Duodenal mucosa (tissue), 2 donors: ENCODE measurements at regions not wholly inside any gene's neighbourhood (a gene's known extent, or its start where the extent isn't known, plus 50 kb on each side); places are given as distances from the start of the nearest gene placed in this dataset.

Experiments
- H3K27ac ChIP-seq: one replicate; pipeline ENCODE4 v1.7.0; 2013; ENCODE audit warnings: low read depth, low read length
- H3K27me3 ChIP-seq, 2 donors: one replicate each; pipeline ENCODE4 v1.7.0; 2013; ENCODE audit warnings: low read length in 2 of 2, control low read depth in 1 of 2; ENCODE audit not compliant: insufficient read depth in 2 of 2, control insufficient read depth in 1 of 2
- H3K36me3 ChIP-seq, 2 donors: one replicate each; pipeline ENCODE4 v1.7.0; 2013; ENCODE audit warnings: low read length in 2 of 2, control low read depth in 1 of 2; ENCODE audit not compliant: insufficient read depth in 2 of 2, control insufficient read depth in 1 of 2
- H3K4me1 ChIP-seq, 2 donors: one replicate each; pipeline ENCODE4 v1.7.0; 2013; ENCODE audit warnings: low read length in 2 of 2, control low read depth in 1 of 2; ENCODE audit not compliant: insufficient read depth in 2 of 2, control insufficient read depth in 1 of 2
- H3K4me3 ChIP-seq, 2 donors: one replicate each; pipeline ENCODE4 v1.7.0; 2013; ENCODE audit warnings: low read length in 2 of 2, low read depth in 1 of 2
- H3K9ac ChIP-seq, 2 donors: one replicate each; pipeline ENCODE4 v1.7.0; 2013; ENCODE audit warnings: low read length in 2 of 2, low read depth in 1 of 2
- H3K9me3 ChIP-seq, 2 donors: one replicate each; pipeline ENCODE4 v1.7.0; 2013; ENCODE audit warnings: low read length in 2 of 2, control low read depth in 1 of 2; ENCODE audit not compliant: control insufficient read depth in 1 of 2

DNA sequence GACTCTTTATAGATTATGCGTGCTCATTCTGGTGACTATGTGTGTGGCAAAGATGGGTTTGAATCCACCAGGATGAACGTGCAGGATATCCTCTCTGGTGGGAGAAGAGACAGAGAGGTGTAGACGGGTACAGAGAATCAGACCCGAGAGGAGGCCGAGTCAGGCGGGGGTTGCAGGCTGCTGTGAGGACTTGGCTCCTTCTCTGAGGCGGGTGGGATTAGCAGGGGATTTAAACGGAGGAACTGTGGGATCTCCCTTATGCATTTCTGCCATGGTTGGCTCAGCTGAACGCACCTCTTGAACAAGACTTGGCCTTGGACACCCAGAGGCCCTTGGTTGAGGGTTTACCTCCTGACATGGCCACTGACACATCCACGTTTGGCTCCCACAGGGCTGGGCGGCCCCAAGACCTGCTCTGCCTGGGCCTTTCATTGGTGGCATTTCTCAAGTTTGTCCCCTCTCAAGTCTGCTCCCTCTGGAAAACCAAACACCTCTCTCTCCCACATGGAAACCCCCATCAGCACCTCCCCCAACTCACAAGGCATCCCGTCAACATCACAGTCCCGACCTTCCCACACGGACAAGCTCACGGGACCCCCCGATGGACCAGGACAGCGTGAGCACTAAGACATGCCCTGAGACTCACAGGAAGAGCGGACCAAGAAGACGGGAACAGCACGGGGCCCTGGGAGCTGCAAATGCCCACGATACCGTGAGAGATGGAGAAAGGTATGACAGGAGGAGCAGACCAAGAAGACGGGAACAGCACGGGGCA is 158.3 kb downstream of the RTP5 start:
- no peaks in the 10 kb centered on the region for H3K9me3 ChIP-seq
- peaks cover 0 to 27% of the 10 kb centered on the region in 2 donors for H3K27me3 ChIP-seq
- H3K4me1 ChIP-seq = no peaks in the 10 kb centered on the region
- H3K4me3 ChIP-seq = no peak overlapping the region
- no peak overlapping the region for H3K27ac ChIP-seq
- no peaks in the 10 kb centered on the region for H3K36me3 ChIP-seq
- no peak overlapping the region for H3K9ac ChIP-seq

- H3K4me1 ChIP-seq = no peaks in the 10 kb centered on the region
- no peak overlapping the region for H3K9ac ChIP-seq
- H3K9me3 ChIP-seq = no peaks in the 10 kb centered on the region
- H3K36me3 ChIP-seq = no peaks in the 10 kb centered on the region
- H3K4me3 ChIP-seq = no peak overlapping the region
- peaks cover 0 to 24% of the 10 kb centered on the region in 2 donors for H3K27me3 ChIP-seq
- no peak overlapping the region for H3K27ac ChIP-seq
Observed at GRCh38 chr2:242029422-242030225, 160.1 kb downstream of the RTP5 start.

DNA sequence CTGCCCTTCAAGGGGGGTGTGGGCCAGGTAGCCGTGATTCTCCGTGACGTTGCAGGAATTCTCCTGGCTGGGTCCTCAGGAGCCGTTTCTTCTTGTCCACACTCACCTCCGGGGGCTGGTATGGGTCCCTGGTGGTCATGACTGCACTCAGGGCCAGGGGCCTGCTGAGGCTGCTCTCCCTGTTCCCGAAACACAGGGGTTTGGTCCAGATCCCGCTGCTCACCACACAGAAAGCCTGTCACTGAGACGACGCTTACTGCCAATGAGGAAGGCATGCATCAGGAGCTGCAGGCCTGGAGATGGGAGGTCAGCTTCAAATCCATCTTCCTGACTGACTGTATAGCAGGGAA is 160.7 kb downstream of the RTP5 start:
- Histone ChIP-seq H3K9ac (no peak overlapping the region), H3K4me1 (no peaks in the 10 kb centered on the region)

DNA sequence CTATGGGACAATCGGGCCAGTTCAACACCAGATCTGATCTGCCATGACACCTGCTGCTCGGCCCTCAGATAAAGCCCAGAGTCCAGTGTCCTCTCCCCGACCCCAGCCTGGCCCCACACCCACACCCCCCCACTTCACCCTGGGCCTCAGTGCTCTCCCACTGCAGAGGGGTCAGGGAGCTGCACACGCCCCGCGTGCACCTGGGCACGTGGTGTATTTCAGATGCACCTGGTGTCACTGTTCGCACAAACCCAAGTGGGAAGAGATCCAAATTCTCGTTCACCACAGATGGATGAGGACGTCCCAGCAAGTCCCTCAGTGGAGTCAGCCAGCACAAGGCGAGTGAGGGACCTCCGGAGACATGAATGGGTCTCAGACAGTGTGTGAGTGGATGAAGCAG is 161.3 kb downstream of the RTP5 start:
- Histone ChIP-seq H3K9me3 (no peaks in the 10 kb centered on the region), H3K4me1 (no peaks in the 10 kb centered on the region), H3K27me3 (peaks cover 0 to 20% of the 10 kb centered on the region in 2 donors), H3K4me3 (no peak overlapping the region), H3K27ac (no peak overlapping the region), H3K36me3 (no peaks in the 10 kb centered on the region), H3K9ac (no peak overlapping the region)

More for the DNA sequence above, 160.7 kb downstream of the RTP5 start:
- Histone ChIP-seq H3K36me3 (no peaks in the 10 kb centered on the region), H3K27me3 (peaks cover 0 to 20% of the 10 kb centered on the region in 2 donors), H3K27ac (no peak overlapping the region), H3K4me3 (no peak overlapping the region), H3K9me3 (no peaks in the 10 kb centered on the region)

DNA sequence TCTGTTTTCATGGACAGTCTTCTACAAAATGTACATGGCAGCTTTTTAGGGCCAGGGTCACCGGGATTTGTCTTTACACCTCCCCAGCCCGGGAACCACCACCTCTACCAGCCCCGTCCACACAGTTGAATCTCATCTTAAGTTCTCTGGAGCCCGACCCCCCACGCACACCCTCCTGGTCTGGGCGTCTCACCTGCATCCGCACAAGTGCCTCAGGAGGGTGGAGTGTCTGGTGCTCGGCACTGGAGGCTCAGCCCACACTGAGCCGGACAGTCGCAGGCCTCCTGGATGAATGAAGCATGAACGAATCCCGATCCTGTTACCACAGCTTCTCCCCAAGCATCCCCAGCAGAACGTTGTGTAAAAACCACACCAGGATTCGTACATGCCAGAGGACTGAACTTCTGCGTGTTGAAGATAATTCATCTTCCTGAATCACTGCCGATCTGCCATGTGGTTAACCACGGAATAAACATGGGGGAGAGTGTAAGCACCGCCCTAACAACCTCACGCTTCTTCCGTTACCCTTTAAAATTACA is 162.0 kb downstream of the RTP5 start:
- Histone ChIP-seq H3K36me3 (no peaks in the 10 kb centered on the region), H3K4me3 (no peak overlapping the region), H3K9me3 (no peaks in the 10 kb centered on the region), H3K27me3 (peaks cover 0 to 27% of the 10 kb centered on the region in 2 donors), H3K9ac (no peak overlapping the region), H3K27ac (no peak overlapping the region), H3K4me1 (no peaks in the 10 kb centered on the region)

- Histone ChIP-seq H3K27me3 (peaks cover 0 to 27% of the 10 kb centered on the region in 2 donors), H3K4me3 (no peak overlapping the region), H3K9me3 (no peaks in the 10 kb centered on the region), H3K4me1 (no peaks in the 10 kb centered on the region), H3K27ac (no peak overlapping the region), H3K36me3 (no peaks in the 10 kb centered on the region), H3K9ac (no peak overlapping the region)
Observed at GRCh38 chr2:242032780-242033656, 163.5 kb downstream of the RTP5 start.

- Histone ChIP-seq H3K9ac (no peak overlapping the region), H3K9me3 (no peaks in the 10 kb centered on the region), H3K36me3 (no peaks in the 10 kb centered on the region), H3K4me1 (no peaks in the 10 kb centered on the region), H3K27ac (no peak overlapping the region), H3K27me3 (peaks cover 0 to 29% of the 10 kb centered on the region in 2 donors), H3K4me3 (no peak overlapping the region)
Observed at GRCh38 chr2:242034138-242034537, 164.6 kb downstream of the RTP5 start.

- Histone ChIP-seq H3K27ac (no peak overlapping the region), H3K36me3 (no peaks in the 10 kb centered on the region), H3K4me3 (no peak overlapping the region), H3K27me3 (peaks cover 5 to 29% of the 10 kb centered on the region in 2 donors), H3K9me3 (no peaks in the 10 kb centered on the region), H3K9ac (no peak overlapping the region), H3K4me1 (no peaks in the 10 kb centered on the region)
Observed at GRCh38 chr2:242034996-242035814, 165.7 kb downstream of the RTP5 start.

DNA sequence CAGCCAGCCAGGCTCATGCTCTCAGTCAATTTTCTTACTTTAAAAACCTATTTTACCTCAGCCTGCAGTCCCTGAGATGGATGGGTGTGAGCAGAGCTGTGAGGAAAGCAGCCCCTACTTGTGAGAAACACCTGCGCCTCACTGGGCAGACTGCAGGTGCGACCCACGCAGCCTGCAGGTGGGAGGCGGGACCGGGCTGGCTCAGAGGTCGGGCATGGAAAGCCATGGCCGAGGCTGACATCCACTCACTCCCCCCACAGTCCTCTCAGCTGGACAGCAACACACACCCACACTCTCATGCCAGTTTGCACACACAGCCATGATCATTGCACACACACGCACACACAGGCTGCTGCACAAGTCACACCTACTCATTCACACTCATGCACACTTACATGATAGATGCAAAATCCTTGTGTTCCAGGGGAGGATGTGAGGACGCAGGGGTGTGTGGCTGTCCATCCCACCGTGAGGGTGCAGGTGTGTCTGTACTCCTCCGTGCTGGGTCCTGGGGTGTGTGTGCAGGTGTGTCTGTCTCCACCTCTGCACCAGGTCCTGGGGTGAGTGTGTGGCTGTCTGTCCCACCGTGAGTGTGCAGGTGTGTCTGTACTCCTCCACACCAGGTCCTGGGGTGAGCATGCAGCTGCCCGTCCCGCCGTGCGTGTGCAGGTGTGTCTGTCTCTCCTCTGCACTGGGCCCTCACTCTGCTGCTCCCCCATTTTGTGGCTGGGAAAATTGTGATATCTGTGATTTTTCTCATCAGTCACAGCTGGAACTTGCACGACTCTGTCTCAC is 166.5 kb downstream of the RTP5 start:
- no peaks in the 10 kb centered on the region for H3K4me1 ChIP-seq
- H3K27me3 ChIP-seq = peaks cover 5 to 31% of the 10 kb centered on the region in 2 donors
- H3K9me3 ChIP-seq = no peaks in the 10 kb centered on the region
- no peak overlapping the region for H3K9ac ChIP-seq
- no peaks in the 10 kb centered on the region for H3K36me3 ChIP-seq
- H3K4me3 ChIP-seq = no peak overlapping the region
- no peak overlapping the region for H3K27ac ChIP-seq
